Endothelial cell of umbilical vein (primary cell): ENCODE measurements at regions not wholly inside any gene's neighbourhood (a gene's known extent, or its start where the extent isn't known, plus 50 kb on each side); places are given as distances from the start of the nearest gene placed in this dataset.

ENCODE experiments used
- BruUV-seq: library from RNA; stranded (reverse); fragments of 400-500 nt; replicated peaks from 2 replicates; lab custom pipeline; 2021; lab: Mats Ljungman, UMichigan
- CTCF ChIA-PET: fragments of 300-600, 350-600 bp; sonication (Branson Sonifier 250); formaldehyde crosslinking; loops from one replicate; lab custom pipeline; 2021; ENCODE audit warnings: antibody characterized with exemption, inconsistent platforms; lab: Charles Lee
- POLR2A ChIA-PET: fragments of 300-600, 350-600 bp; sonication (Branson Sonifier 250); formaldehyde crosslinking; loops from one replicate; lab custom pipeline; 2021; ENCODE audit warnings: antibody characterized with exemption, inconsistent platforms; lab: Charles Lee
- DNase-seq: peaks from one replicate; pipeline ENCODE4 v3.0.0-alpha.2; 2011; ENCODE audit warnings: low read depth, low spot score
- FAIRE-seq: peaks from 2 replicates; lab custom pipeline; 2011; peaks lifted over from hg19 to GRCh38; lab: Jason Lieb, UNC
- H2AFZ ChIP-seq: 2 replicates; pipeline ENCODE4 v1.6.0; 2012; ENCODE audit warnings: low read depth, low read length, control low read depth, inconsistent platforms
- H3K27ac ChIP-seq: 2 replicates; pipeline ENCODE4 v1.5.1; 2011; ENCODE audit warnings: low read depth, mild to moderate bottlenecking, control low read depth, low read length, moderate library complexity; ENCODE audit not compliant: insufficient read depth
- H3K27me3 ChIP-seq, 2 experiments: 2 replicates each; pipeline versions ENCODE4 v1.6.0 to v1.6.1; 2011; ENCODE audit warnings: low read length in 2 of 2, mixed read lengths in 1 of 2; ENCODE audit not compliant: control insufficient read depth in 2 of 2, insufficient read depth in 2 of 2
- H3K36me3 ChIP-seq, 2 experiments: 2 replicates in 1 of 2; 3 replicates in 1 of 2; pipeline ENCODE4 v1.5.1; 2011; ENCODE audit warnings: low read length in 2 of 2, mild to moderate bottlenecking in 1 of 2, moderate library complexity in 1 of 2; ENCODE audit not compliant: control insufficient read depth in 2 of 2, insufficient read depth in 2 of 2; ENCODE audit errors: extremely low read depth in 1 of 2
- H3K4me1 ChIP-seq: 3 replicates; pipeline ENCODE4 v1.5.1; 2011; ENCODE audit warnings: mild to moderate bottlenecking, low read length; ENCODE audit not compliant: control insufficient read depth, insufficient read depth; ENCODE audit errors: extremely low read depth
- H3K4me2 ChIP-seq: 2 replicates; pipeline ENCODE4 v1.6.1; 2011; ENCODE audit warnings: low read length, control low read depth, mixed read lengths; ENCODE audit not compliant: insufficient read depth
- H3K4me3 ChIP-seq, 3 experiments: fragments of 200-600 bp in 1 of 3; sonication (generic), shearing (Covaris generic) in 1 of 3; replicated peaks in 1 of 3; 2 replicates each; pipeline ENCODE4 v1.5.1; 2011 to 2016; ENCODE audit warnings: control low read depth in 3 of 3, low read length in 3 of 3, mild to moderate bottlenecking in 2 of 3, inconsistent platforms in 1 of 3, low read depth in 1 of 3, moderate library complexity in 1 of 3; ENCODE audit not compliant: insufficient read depth in 1 of 3
- H3K79me2 ChIP-seq: 2 replicates; pipeline ENCODE4 v1.6.0; 2012; ENCODE audit warnings: low read length, inconsistent platforms; ENCODE audit not compliant: control insufficient read depth, insufficient read depth
- H3K9ac ChIP-seq: replicated peaks from 2 replicates; pipeline ENCODE3; 2011; ENCODE audit warnings: low read length, control low read depth; ENCODE audit not compliant: insufficient read depth; ENCODE audit errors: extremely low read depth
- H3K9me1 ChIP-seq: replicated peaks from 3 replicates; pipeline ENCODE4 v1.6.0; 2011; ENCODE audit warnings: mild to moderate bottlenecking, low read length; ENCODE audit not compliant: control insufficient read depth, insufficient read depth; ENCODE audit errors: extremely low read depth
- H3K9me3 ChIP-seq: replicated peaks from 2 replicates; pipeline ENCODE4 v1.5.1; 2012; ENCODE audit warnings: low read length, inconsistent platforms; ENCODE audit not compliant: control insufficient read depth, insufficient read depth
- H4K20me1 ChIP-seq: replicated peaks from 2 replicates; pipeline ENCODE3; 2011; ENCODE audit warnings: mild to moderate bottlenecking, low read length; ENCODE audit not compliant: control insufficient read depth, insufficient read depth; ENCODE audit errors: extremely low read depth
- EZH2 ChIP-seq: IDR thresholded peaks from 2 replicates; pipeline ENCODE4 v1.6.1; 2012; ENCODE audit warnings: borderline replicate concordance, low read depth, mild to moderate bottlenecking, moderate library complexity, low read length, inconsistent platforms; ENCODE audit not compliant: severe bottlenecking
- FOS ChIP-seq: IDR thresholded peaks from 2 replicates; pipeline ENCODE4 v1.6.1; 2011; ENCODE audit warnings: mild to moderate bottlenecking, low read length, moderate library complexity, borderline replicate concordance; ENCODE audit not compliant: insufficient read depth
- GATA2 ChIP-seq: IDR thresholded peaks from 2 replicates; pipeline ENCODE4 v1.7.0; 2011; ENCODE audit warnings: low read depth, mild to moderate bottlenecking, moderate library complexity, mixed read lengths, low read length; ENCODE audit not compliant: insufficient read length, insufficient read depth
- JUN ChIP-seq: IDR thresholded peaks from 2 replicates; pipeline ENCODE4 v1.6.1; 2011; ENCODE audit warnings: borderline replicate concordance, low read depth; ENCODE audit not compliant: insufficient read length, insufficient read depth
- MYC ChIP-seq: IDR thresholded peaks from one replicate; pipeline ENCODE4 v1.6.1; 2011; ENCODE audit warnings: mild to moderate bottlenecking, low read depth, low read length
- POLR2A ChIP-seq: IDR thresholded peaks from 2 replicates; pipeline ENCODE4 v1.6.1; 2012; ENCODE audit warnings: low read depth, mild to moderate bottlenecking, control low read depth, low read length
- POLR2AphosphoS5 ChIP-seq: IDR thresholded peaks from 2 replicates; pipeline ENCODE4 v1.6.1; 2012; ENCODE audit warnings: low read depth, mild to moderate bottlenecking, control low read depth, low read length, moderate library complexity; ENCODE audit not compliant: insufficient read depth
- dilution Hi-C: fragments of 300-500 bp; cut with MboI; formaldehyde crosslinking; loops from one replicate; pipeline ENCODE4 v1.15.0; 2019; ENCODE audit warnings: low sequenced_read_pairs; ENCODE audit not compliant: extremely low pct_ligation_motif_present
- intact Hi-C: fragments of 100-400 bp; cut with micrococcal nuclease; formaldehyde crosslinking; loops from one replicate; pipeline ENCODE4 v1.10.0; 2022
- TF ChIP-seq, protein P1 (sequence below): IDR thresholded peaks from 2 replicates; pipeline ENCODE4 v1.6.1; 2011; ENCODE audit not compliant: insufficient read depth, insufficient read length
- TF ChIP-seq, protein P2 (sequence below), 2 donors: IDR thresholded peaks; 1 replicate in 1 of 2; 2 replicates in 1 of 2; pipeline ENCODE4 v1.5.1; 2011; ENCODE audit warnings: low read length in 2 of 2, mild to moderate bottlenecking in 2 of 2, moderate library complexity in 2 of 2, control low read depth in 1 of 2, inconsistent platforms in 1 of 2, low read depth in 1 of 2; ENCODE audit not compliant: insufficient read depth in 1 of 2; ENCODE audit errors: extremely low read depth in 1 of 2

DNA sequence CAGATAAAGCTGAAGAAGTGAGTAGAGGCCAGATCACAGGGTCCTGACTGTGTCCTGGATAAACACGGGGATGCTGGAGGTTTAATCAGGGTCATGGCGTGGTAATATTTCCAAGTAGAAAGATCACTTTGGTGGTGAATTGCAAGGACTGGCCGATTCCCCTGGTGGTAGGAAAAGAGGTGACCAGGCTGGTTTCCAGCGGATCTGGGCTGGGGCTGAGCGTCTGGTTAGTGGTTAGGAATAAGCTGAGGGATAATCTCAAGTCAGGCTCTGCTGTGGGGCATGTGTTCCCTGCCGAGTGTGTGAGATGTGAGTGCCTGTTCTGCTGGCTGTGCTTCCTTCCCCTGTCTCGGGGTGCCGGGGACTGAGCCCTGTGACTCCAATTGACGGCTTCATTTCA, 484.0 kb downstream of the TSN start:
- Histone ChIP-seq H3K4me2 (no peak overlapping the region), H3K9me3 (no peaks in the 10 kb centered on the region), H3K36me3 (no peaks in the 10 kb centered on the region), H3K9ac (no peak overlapping the region), H3K4me3 (no peak overlapping the region), H3K27me3 (no peaks in the 10 kb centered on the region), H3K79me2 (no peaks in the 10 kb centered on the region), H3K27ac (no peak overlapping the region), H2AFZ (no peak overlapping the region), H4K20me1 (no peaks in the 10 kb centered on the region), H3K4me1 (no peaks in the 10 kb centered on the region), H3K9me1 (no peaks in the 10 kb centered on the region)
- ChIA-PET POLR2A (no interaction called here), CTCF (no interaction called here)
- intact Hi-C loops = no loop called here
- FAIRE-seq (no peak), DNase-seq (no peak)
- dilution Hi-C loops = no loop called here
- TF ChIP-seq JUN (no peak), POLR2A (no peak), FOS (no peak), GATA2 (no peak), EZH2 (no peak), POLR2AphosphoS5 (no peak), MYC (no peak)
- TF ChIP-seq, protein P1, sequence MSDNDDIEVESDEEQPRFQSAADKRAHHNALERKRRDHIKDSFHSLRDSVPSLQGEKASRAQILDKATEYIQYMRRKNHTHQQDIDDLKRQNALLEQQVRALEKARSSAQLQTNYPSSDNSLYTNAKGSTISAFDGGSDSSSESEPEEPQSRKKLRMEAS = no peak
- TF ChIP-seq, protein P2, sequence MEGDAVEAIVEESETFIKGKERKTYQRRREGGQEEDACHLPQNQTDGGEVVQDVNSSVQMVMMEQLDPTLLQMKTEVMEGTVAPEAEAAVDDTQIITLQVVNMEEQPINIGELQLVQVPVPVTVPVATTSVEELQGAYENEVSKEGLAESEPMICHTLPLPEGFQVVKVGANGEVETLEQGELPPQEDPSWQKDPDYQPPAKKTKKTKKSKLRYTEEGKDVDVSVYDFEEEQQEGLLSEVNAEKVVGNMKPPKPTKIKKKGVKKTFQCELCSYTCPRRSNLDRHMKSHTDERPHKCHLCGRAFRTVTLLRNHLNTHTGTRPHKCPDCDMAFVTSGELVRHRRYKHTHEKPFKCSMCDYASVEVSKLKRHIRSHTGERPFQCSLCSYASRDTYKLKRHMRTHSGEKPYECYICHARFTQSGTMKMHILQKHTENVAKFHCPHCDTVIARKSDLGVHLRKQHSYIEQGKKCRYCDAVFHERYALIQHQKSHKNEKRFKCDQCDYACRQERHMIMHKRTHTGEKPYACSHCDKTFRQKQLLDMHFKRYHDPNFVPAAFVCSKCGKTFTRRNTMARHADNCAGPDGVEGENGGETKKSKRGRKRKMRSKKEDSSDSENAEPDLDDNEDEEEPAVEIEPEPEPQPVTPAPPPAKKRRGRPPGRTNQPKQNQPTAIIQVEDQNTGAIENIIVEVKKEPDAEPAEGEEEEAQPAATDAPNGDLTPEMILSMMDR (IDR thresholded peaks at IDR 0.05; ENCODE audit: extremely low read depth in 1 of 2, insufficient read depth in 1 of 2, low read depth in 1 of 2, low read length in 2 of 2) = no peak
- BruUV-seq = no TSS peak
